GM12892 (cell line): ENCODE measurements at regions not wholly inside any gene's neighbourhood (a gene's known extent, or its start where the extent isn't known, plus 50 kb on each side); places are given as distances from the start of the nearest gene placed in this dataset.

Source experiments
- POLR2A ChIP-seq: IDR thresholded peaks from 2 replicates; pipeline ENCODE4 v1.6.1; 2011; ENCODE audit warnings: low read depth, low read length, control low read depth
- POLR2AphosphoS5 ChIP-seq: IDR thresholded peaks from 2 replicates; pipeline ENCODE4 v1.6.1; 2011; ENCODE audit warnings: low read depth, low read length, control low read depth
- TAF1 ChIP-seq: IDR thresholded peaks from 2 replicates; pipeline ENCODE4 v1.6.1; 2011; ENCODE audit warnings: low read depth, mild to moderate bottlenecking, control low read depth, low read length, borderline replicate concordance

GRCh38 chr3:39755100-39755499, 54.3 kb upstream of the MYRIP start:
- no peak for TF ChIP-seq POLR2A
- TF ChIP-seq TAF1 = no peak
- TF ChIP-seq POLR2AphosphoS5 = no peak
